MCF 10A (cell line): ENCODE measurements at regions not wholly inside any gene's neighbourhood (a gene's known extent, or its start where the extent isn't known, plus 50 kb on each side); places are given as distances from the start of the nearest gene placed in this dataset.
A peak's percentile ranks its signal among the peaks of the same experiment; 100 is the strongest.
"Not testable (repeated sequence)": the region's sequence is repeated elsewhere in the genome, so short reads cannot be mapped to it uniquely, and the experiment has no call there.

ENCODE experiments used
- BruUV-seq: library from RNA; stranded (reverse); fragments of 400-500 nt; replicated peaks from 2 replicates; lab custom pipeline; 2021; lab: Mats Ljungman, UMichigan
- CTCF ChIA-PET: fragments of 300-600 bp; sonication (Branson Sonifier 250); formaldehyde crosslinking; extraction: SDS; loops from one replicate; lab custom pipeline; 2021; ENCODE audit warnings: antibody characterized with exemption, inconsistent platforms; lab: Yijun Ruan, JAX
- POLR2A ChIA-PET: fragments of 300-600, 350-650 bp; sonication (Branson Sonifier 250); formaldehyde crosslinking; extraction: SDS; loops from one replicate; lab custom pipeline; 2020; ENCODE audit warnings: antibody characterized with exemption, inconsistent platforms; lab: Yijun Ruan, JAX
- DNase-seq: peaks from one replicate; pipeline ENCODE4 v3.0.0-alpha.2; 2018; ENCODE audit not compliant: unreplicated experiment
- H3K27ac Mint-ChIP-seq: one replicate; pipeline ENCODE4 v1.8.0; 2022; ENCODE audit warnings: mild to moderate bottlenecking, low read depth, mixed read lengths; ENCODE audit not compliant: unreplicated experiment
- H3K27me3 Mint-ChIP-seq: one replicate; pipeline ENCODE4 v1.8.0; 2022; ENCODE audit warnings: mixed read lengths; ENCODE audit not compliant: insufficient read depth, unreplicated experiment
- H3K36me3 Mint-ChIP-seq: one replicate; pipeline ENCODE4 v1.8.0; 2022; ENCODE audit warnings: mild to moderate bottlenecking, moderate library complexity, mixed read lengths; ENCODE audit not compliant: insufficient read depth, unreplicated experiment
- H3K4me1 Mint-ChIP-seq: one replicate; pipeline ENCODE4 v1.8.0; 2022; ENCODE audit warnings: mixed read lengths; ENCODE audit not compliant: insufficient read depth, unreplicated experiment
- H3K4me3 Mint-ChIP-seq: one replicate; pipeline ENCODE4 v1.8.0; 2022; ENCODE audit warnings: mild to moderate bottlenecking, moderate library complexity, mixed read lengths; ENCODE audit not compliant: unreplicated experiment
- H3K9me3 Mint-ChIP-seq: one replicate; pipeline ENCODE4 v1.8.0; 2022; ENCODE audit warnings: mixed read lengths; ENCODE audit not compliant: unreplicated experiment
- intact Hi-C: fragments of 100-400 bp; cut with micrococcal nuclease; formaldehyde crosslinking; loops from 2 replicates; pipeline ENCODE4 v1.14.1; 2022
- TF ChIP-seq, protein P1 (sequence below): fragments of 200-600 bp; IDR thresholded peaks from one replicate; pipeline ENCODE4 v1.8.0; 2022; ENCODE audit warnings: antibody characterized with exemption, mild to moderate bottlenecking; ENCODE audit not compliant: unreplicated experiment

GRCh38 chrX:139475432-139475831 is 55.1 kb upstream of the F9 start:
- CTCF ChIA-PET: no interaction called here
- TF ChIP-seq, protein P1, sequence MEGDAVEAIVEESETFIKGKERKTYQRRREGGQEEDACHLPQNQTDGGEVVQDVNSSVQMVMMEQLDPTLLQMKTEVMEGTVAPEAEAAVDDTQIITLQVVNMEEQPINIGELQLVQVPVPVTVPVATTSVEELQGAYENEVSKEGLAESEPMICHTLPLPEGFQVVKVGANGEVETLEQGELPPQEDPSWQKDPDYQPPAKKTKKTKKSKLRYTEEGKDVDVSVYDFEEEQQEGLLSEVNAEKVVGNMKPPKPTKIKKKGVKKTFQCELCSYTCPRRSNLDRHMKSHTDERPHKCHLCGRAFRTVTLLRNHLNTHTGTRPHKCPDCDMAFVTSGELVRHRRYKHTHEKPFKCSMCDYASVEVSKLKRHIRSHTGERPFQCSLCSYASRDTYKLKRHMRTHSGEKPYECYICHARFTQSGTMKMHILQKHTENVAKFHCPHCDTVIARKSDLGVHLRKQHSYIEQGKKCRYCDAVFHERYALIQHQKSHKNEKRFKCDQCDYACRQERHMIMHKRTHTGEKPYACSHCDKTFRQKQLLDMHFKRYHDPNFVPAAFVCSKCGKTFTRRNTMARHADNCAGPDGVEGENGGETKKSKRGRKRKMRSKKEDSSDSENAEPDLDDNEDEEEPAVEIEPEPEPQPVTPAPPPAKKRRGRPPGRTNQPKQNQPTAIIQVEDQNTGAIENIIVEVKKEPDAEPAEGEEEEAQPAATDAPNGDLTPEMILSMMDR: no peak
- no peak overlapping the region for H3K4me3 Mint-ChIP-seq

DNA sequence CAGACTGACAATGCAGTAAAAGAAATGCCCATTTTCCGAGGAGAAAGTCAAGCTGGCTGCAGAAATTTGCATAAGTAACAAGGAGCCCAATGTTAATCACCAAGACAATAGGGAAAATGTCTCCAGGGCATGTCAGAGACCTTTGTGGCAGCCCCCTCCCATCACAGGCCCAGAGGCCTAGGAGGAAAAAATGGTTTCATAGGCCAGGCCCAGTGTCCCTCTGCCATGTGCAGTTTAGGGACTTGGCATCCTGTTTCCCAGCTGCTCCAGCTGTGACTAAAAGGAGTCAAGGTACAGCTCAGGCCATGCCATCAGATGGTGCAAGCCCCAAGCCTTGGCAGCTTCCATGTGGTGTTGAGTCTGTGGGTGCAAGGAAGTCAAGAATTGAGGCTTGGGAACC is 68.6 kb upstream of the F9 start:
- intact Hi-C loops, H3K4me3 Mint-ChIP-seq, H3K36me3 Mint-ChIP-seq, DNase-seq, POLR2A ChIA-PET, BruUV-seq, H3K27ac Mint-ChIP-seq, CTCF ChIA-PET, H3K27me3 Mint-ChIP-seq, H3K4me1 Mint-ChIP-seq: not testable (repeated sequence)
- H3K9me3 Mint-ChIP-seq: peaks cover 14% of the 10 kb centered on the region

More at GRCh38 chrX:139475432-139475831, 55.1 kb upstream of the F9 start:
- H3K36me3 Mint-ChIP-seq: no peaks in the 10 kb centered on the region
- peaks cover 2% of the 10 kb centered on the region for H3K9me3 Mint-ChIP-seq
- no peak overlapping the region for H3K27ac Mint-ChIP-seq
- H3K27me3 Mint-ChIP-seq: no peaks in the 10 kb centered on the region
- POLR2A ChIA-PET: no interaction called here
- intact Hi-C loops: no loop called here
- BruUV-seq: no TSS peak
- DNase-seq: no peak
- no peaks in the 10 kb centered on the region for H3K4me1 Mint-ChIP-seq

GRCh38 chrX:139454743-139455142 is 75.8 kb upstream of the F9 start:
- Mint-ChIP-seq H3K9me3 (no peaks in the 10 kb centered on the region), H3K27me3 (no peaks in the 10 kb centered on the region), H3K27ac (no peak overlapping the region), H3K4me1 (no peaks in the 10 kb centered on the region), H3K4me3 (no peak overlapping the region), H3K36me3 (no peaks in the 10 kb centered on the region)
- intact Hi-C loops: no loop called here
- ChIA-PET POLR2A (no interaction called here), CTCF (no interaction called here)
- TF ChIP-seq, protein P1: no peak
- DNase-seq: no peak
- no TSS peak for BruUV-seq

GRCh38 chrX:139448996-139449395 is 81.5 kb upstream of the F9 start:
- POLR2A ChIA-PET: interaction anchor here (0.6 to 0.7 kb wide), 3 partner anchors 29 to 1442 kb away, joined by 3 read pairs; no protein-coding TSS in a partner anchor
- Mint-ChIP-seq H3K36me3 (no peaks in the 10 kb centered on the region), H3K9me3 (peaks cover 12% of the 10 kb centered on the region), H3K4me1 (peaks cover 12% of the 10 kb centered on the region), H3K27ac (peak overlapping the region; percentile 54), H3K27me3 (no peaks in the 10 kb centered on the region), H3K4me3 (peak overlapping the region; percentile 15)
- CTCF ChIA-PET: no interaction called here
- peak; percentile 27 for DNase-seq
- intact Hi-C loops: no loop called here
- BruUV-seq: no TSS peak
- TF ChIP-seq, protein P1: no peak

GRCh38 chrX:139446832-139447231 is 83.7 kb upstream of the F9 start:
- Mint-ChIP-seq H3K4me1 (peaks cover 12% of the 10 kb centered on the region), H3K27ac (no peak overlapping the region), H3K36me3 (no peaks in the 10 kb centered on the region), H3K4me3 (no peak overlapping the region), H3K9me3 (peaks cover 14% of the 10 kb centered on the region), H3K27me3 (no peaks in the 10 kb centered on the region)
- POLR2A ChIA-PET: no interaction called here
- no peak for DNase-seq
- no TSS peak for BruUV-seq
- intact Hi-C loops: no loop called here
- CTCF ChIA-PET: no interaction called here
- TF ChIP-seq, protein P1: no peak
